Nucleus accumbens (tissue), 56 donors: ENCODE measurements at regions not wholly inside any gene's neighbourhood (a gene's known extent, or its start where the extent isn't known, plus 50 kb on each side); places are given as distances from the start of the nearest gene placed in this dataset.

Experiments
- DNase-seq, 56 donors: peaks; one replicate each; lab custom pipeline; 2025; lab: John Stamatoyannopoulos, UW

DNA sequence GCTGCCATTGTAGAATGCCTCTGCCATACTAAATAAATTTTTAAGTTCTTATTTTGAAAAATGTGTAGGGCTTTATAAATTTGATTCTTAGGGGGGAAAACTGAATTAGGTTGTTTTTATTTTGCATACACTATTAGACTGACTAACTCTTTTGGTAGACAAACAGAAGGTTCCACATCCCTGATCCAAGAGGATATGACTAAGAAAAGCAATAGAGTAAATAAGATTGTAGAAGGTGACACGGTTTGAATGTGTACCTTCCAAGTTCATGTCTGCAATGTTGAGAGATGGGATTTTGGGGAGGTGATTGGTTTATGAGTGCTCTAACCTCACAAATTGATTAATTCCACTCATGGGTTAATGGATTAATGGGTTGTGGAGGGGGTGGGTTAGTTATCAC lies 127.9 kb downstream of the GLUL start:
- no peak for DNase-seq

DNA sequence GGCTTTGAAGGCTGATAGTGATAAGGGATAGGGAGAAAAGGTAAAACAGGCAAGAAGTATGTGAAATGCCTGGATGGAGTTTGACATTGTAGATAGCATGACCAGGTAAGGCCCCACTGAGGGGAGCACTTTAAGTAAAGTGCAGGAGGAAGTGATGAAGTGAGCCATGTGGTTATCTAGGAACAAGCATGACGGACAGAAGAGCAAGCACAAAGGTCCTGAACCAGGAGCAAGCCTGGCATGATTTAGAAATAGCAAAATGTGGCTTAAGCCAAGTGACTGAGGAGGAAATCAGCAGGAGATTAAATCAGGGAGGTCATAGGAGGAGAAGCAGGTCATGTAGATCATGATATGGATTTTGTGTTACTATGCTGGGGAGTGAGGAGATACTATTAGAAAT lies 129.2 kb downstream of the GLUL start:
- DNase-seq, result no peak

DNA sequence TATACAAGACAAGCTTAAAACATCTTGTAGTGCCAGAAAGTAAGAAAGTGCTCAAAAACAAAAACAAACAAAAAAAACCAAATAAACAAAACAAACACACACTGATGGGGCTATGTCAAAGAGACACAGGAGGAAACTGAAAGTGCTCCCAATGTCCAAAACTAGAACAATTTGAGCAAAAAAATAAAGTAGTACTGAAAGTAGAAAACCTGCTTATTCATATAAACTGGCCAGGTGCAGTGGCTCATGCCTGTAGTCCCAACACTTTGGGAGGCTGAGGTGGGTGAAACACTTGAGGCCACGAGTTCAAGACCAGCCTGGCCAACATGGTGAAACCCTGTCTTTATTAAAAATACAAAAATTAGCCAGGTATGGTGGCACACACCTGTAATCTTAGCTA lies 129.9 kb downstream of the GLUL start:
- DNase-seq, result no peak

DNA sequence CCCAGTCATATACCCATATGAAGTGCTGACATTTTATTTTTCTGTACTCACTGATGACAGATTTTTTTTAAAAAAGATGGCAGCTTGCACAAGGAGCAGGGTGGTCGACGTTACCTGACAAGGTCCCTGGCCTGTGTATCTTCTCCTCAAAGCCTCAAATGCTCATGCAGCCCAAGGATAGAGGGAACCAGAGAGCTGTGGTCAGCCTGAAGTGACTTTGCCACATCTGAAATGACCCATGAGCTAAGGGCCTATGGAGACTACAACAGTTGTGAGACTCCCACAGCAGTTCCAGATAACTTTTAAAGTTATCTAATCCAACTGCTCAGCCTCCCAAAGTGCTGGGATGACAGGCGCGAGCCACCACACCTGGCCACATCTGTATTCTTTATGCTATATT lies 131.1 kb downstream of the GLUL start:
- DNase-seq, result no peak

DNA sequence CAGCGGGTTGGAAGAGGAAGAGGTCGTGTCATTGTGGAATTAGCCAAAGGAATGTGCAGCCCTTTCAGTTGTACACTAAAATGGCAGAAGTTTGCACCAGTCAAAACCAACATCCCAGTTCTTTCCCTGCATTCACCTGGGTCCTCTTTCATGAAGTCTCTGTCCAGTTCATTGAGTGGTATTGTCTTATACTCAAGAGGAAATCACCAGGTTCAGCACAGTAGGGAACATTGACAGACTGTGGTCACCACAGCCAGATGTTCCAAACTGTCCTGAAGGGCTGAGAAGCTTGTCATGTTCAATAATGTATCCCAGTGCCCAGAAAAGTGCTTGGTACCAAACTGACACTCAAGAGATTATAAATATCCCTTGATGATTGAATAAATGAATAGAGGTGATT lies 131.6 kb downstream of the GLUL start:
- no peak for DNase-seq

DNA sequence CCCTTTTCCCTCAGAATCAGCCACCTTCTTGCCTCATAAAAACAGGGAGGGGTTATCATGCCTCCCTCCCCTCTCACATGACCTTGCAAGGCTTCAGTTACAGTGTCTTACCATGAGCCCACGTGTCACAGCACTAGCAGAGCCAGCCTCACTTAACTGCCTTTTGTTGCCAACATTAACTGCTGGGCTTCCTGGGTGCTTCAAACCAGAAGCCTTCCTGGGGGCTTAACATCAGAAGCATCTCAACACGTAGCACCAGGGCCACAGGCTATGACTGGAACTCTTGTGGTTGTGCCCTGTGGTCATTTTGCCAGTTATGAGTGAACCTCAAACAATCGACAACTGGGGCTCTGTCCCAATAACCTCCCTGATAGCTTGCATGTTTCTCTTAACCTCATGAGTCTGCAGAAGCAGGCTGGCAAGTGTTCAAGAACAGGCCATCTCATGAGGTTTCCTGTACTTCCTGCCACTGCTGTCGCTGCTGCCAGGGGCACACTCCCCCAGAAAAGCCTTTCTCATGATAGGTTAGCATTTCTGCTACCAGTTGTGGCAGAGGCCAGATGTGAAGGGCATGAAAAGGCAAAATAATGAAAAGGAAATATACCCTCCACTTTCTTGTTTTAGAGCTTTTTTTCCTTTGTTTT lies 132.2 kb downstream of the GLUL start:
- peak in 11 of 56 donors; percentile 5 to 52 (median 21) for DNase-seq

DNA sequence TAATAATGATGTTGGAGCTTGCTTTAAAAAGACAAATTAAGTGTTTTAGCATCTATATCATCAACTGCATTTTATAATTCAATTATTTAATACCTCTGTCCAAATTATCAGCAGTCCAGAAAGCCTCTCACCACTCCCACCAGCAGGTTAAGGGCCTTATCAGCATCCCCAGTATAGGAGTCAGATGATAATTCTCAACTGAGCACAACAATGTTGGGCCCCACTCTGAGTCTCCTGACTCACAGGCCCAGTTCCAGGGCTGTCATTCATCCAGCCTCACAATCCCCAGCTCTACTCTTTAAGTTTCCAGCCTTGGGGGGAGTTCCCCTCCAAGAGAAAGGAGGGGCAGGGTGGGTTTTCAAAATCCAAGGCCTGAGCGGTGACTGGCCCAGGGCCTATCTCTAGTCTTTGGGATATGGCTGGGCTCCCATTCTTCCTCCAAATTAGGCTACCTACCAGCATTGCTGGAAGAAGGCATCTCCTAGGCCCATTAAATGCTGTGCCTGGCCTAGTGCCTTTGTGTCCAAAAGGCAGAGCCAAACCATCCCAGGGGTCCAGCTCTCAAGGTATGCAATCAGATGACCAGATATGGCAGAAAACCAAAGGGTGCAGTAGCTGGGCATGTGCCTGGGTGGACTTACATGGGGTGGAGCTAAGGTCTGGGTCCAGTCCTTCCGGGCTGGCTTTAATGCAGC lies 134.1 kb downstream of the GLUL start:
- no peak for DNase-seq

DNA sequence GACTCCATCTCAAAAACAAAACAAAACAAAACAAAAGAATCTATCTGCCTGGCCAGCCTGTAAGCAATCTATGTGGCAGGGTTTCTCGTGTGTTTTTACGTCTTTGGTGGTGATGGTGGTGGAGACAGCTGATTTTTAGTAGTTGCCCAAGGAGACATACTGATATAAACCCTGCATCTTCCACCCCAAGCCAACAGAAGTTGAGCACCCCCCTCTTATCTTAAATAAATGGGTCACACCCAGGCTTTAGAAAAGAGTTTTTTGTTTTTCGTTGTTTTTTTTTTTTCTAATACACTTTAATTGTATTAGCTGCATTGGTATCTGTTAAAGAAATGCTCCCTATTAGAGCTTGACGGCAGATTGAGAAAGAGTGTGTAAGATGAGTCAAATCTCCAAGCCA lies 134.7 kb downstream of the GLUL start:
- no peak for DNase-seq

DNA sequence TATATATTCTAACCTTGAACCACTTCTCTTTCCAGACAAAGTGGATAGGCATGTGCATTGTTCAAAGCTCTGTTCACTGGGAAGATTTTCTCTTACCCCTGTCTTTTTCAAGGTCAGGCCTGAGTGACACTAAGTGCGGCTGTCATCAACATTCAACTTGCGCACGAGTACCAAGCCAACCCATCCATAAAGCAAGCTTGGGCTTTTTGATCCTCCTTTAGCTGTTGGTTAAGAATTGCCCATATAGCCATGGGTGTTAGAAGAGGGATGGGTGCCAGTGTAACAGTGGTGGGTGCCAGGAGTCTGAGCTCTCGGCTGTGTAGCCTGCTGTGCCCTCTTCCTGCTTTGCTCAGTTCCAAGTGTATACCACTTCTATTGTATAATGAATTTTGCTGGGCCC lies 136.1 kb downstream of the GLUL start:
- DNase-seq, result no peak

DNA sequence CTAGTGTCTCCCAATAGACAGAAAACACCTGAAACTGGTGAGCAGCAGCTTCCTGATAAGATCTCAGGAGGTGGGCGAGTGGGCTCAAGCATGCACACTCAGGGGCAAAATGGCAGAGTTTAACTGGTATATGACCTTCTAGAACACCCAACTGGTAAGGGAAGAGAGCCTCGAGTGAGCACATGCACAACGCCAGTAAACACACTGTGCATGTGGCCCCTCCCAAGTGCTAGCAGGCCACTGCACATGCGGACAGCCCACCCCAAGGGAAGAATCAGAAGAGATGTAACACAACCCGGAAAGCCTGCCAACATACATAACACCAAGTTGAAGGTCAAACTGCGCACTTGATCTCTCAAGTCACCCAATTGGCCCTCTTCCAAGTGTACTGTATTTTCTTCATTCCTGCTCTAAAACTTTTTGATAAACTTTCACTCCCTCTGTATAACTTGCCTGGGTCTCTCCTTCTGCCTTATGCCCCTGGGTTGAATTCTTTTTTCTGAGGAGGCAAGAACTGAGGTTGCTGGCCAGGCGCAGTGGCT lies 138.2 kb downstream of the GLUL start:
- DNase-seq, result no peak

DNA sequence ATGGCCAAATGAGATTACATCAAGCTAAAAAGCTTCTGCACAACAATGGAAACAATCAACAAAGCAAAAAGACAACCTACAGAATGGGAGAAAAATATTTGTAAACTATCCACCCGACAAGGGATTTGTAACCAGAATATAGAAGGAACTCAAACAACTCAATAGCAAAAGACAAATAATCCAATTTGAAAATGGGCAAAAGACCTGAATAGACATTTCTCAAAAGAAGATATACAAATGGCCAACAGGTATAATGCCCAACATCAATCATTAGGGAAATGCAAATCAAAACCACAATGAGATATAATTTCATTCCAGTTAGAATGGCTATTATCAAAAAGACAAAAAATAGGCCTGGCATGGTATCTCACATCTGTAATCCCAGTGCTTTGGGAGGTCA lies 140.0 kb downstream of the GLUL start:
- DNase-seq, result no peak

DNA sequence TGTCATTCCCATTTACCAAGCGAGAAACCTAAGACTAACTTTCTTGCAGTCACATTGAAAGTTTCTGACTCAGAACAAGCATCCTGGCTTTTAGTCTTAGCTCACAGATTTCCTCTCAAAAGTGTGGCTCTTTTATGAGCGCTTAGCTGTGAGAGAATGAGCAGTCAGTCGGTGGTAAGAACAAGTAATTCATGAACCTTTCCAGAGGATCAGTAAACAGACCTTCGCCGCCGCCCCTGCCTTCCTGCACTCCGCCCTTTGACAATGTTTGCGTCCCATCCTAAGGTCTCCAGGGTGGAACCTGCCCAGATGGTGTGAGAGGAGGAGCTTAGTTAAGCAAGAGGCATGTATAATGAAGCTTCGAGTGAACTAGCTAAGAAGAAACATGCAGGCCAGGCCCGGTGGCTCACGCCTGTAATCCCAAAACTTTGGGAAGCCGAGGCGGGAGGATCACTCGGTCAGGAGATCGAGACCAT lies 142.4 kb downstream of the GLUL start:
- DNase-seq, result no peak

DNA sequence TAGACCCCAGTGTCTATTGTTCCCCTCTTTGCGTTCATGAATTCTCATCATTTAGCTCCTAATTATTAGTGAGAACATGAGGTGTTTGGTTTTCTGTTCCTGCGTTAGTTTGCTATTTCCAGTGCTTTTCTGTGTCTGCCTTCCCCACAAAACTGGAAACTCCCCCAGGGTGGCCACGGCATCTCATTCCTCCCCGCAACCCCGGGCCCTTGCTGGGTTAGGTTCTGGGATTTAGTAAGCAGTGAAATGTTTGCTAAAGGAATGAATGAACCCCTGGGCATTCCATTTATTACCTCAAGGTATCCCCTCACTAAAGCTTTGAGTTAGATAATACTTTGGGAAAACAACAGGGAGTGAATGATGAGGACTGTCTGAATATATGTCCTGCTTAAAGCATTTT lies 142.9 kb downstream of the GLUL start:
- DNase-seq, result no peak

DNA sequence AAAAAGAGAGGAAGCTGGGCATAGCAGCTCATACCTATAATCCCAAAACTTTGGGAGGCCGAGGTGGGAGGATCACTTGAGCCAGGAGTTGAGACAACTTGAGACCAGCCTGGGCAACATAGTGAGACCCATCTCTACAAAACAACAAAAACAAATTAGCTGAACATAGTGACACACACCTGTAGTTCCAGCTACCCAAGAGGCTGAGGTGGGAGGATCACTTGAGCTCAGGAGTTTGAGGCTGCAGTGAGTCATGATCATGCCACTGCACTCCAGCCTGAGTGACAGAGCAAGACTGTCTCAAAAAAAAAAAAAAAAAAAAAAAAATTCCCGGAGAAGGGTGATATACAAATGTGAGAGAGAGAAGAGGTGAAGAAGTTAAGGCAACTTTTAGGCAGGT lies 143.8 kb downstream of the GLUL start:
- DNase-seq, result peak in 1 of 56 donors; percentile 8

DNA sequence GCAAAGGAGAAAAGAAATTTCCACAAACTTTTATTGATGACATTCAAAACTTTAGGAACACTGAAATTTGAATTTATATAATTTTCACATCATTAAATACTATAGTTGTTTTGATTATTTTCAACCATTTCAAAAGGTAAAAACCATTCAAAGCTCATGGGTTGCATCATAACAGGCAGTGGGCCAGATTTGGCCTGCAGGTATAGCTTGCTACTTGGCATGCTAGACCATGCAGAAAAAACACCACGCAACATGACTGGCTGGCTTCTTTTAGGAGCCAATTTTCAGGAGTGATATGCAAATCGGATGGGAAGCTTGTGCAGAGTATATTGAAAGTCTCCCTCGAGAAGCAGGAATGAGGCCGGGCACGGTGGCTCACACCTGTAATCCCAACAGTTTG lies 144.8 kb downstream of the GLUL start:
- no peak for DNase-seq

DNA sequence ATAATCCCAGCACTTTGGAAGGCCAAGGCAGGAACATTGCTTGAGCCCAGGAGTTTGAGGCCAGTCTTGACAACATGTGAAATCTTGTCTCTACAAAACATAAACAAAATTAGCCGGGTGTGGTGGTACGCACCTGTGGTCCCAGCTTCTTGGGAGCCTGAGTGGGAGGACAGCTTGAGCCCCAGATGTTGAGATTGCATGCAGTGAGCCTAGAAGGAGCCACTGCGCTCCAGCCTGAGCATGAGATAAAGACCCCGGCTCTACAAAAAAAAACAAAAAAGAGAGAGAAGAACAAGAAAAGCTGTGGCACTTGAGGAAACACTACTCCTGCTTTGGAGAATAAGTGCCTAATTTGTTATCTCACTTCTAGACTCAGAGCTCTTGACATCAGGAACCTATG lies 146.6 kb downstream of the GLUL start:
- no peak for DNase-seq

DNA sequence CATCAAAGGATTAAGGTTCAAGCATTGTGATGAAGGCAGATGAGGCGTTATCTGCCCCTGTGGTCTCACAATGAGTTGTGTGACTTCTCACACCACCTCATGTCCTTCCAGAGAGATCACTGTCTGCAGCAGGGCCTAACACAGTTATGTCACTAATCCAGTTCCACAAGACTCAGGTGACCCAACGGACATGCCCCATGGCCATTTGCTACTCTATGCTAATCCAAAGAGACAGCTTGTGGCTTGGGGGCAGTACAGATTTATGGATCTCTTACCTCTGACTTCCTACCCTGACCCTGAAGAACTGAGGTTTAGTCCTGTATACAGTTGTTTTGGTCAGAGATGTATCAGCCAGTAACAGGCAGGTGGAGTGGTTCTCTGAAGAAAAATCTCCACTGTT lies 147.1 kb downstream of the GLUL start:
- no peak for DNase-seq

DNA sequence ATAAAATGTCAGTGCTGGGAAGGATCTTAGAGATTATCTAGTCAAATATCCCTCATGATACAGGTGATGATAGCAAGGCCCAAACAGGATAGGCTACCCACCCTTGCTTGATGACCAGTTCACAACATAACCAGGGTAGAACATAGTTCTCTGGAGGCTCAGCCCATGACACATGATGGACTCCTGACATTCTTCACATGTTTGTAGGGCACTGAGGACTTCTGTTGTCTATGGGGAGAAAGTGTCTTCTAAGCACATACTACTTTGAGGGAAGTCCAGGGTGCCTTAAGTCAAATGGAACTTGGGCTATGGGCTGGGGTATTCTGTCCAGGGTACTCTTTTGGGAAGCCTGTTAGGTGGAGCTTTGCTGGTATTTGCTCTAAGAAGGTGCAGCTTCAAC lies 148.9 kb downstream of the GLUL start:
- no peak for DNase-seq

DNA sequence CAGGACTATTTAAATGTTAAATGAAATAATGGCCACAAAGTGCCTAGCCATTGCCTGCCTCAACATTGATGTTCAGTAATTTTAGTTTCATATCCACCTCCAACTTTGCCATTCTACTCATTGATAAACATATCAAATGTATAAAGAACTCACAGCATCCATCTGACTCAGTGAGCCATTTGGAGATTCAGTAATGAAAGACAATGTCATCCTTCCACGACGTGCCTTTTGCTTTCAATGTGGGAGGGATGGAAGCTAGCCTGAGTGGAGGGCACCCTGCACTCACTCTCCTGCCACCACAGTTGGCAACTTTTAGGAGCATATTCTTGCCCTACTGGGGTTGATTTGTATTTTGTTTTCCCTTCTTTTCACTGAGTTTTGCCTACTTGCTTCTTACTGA lies 151.5 kb downstream of the GLUL start:
- no peak for DNase-seq

DNA sequence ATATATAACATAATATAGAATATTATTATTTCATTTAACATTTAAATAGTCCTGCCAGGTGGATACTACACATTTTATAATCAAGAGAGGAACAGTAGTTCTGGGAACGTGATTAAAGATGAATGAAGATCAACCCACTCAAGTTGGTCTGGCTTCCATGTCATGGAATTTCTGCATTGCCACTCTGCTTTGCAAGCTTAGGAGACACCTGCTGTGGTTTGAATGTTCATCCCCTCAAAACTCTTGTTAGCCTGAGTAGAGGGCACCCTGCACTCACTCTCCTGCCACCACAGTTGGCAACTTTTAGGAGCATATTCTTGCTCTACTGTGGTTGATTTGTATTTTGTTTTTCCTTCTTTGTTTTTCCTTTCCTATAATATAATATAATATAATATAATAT lies 153.2 kb downstream of the GLUL start:
- no peak for DNase-seq

DNA sequence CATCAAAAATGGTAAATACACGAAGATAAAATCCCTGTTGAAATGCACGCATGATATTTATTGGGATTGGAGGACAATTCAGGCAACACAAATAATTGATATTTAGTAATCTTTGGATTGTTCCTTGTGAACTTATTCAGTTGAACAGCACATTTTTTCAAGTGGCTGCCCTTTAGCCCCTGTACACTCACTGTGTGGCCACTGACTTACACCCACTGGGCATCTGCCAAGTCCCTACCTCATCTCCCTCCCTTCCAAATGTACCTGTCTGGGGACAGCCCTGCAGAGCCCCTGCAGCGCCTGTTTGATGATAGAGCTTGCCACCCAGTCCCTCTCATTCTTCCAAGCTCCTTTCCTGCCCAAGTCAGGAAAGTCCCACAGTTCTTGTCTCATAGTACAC lies 154.3 kb downstream of the GLUL start:
- DNase-seq, result no peak

DNA sequence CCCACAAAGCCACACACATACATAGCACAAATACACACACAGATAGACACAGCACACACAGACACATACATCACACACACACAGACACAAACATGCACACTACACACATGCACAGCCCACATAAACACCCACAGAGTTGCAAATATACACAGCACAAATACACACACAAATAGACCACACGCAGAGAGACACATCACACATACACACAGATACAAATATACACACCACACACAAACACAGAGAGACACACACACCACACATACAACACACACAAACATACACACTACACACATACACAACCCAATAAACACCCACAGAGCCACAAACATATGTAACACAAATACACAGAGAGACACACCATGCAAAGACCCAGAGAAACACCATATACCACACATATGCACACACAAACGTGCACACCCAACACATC lies 154.9 kb downstream of the GLUL start:
- no peak for DNase-seq
